Thoracic aorta (tissue), 2 donors: ENCODE measurements at regions not wholly inside any gene's neighbourhood (a gene's known extent, or its start where the extent isn't known, plus 50 kb on each side); places are given as distances from the start of the nearest gene placed in this dataset.
A peak's percentile ranks its signal among the peaks of the same experiment; 100 is the strongest.
"Not testable (repeated sequence)": the region's sequence is repeated elsewhere in the genome, so short reads cannot be mapped to it uniquely, and the experiment has no call there.

Experiments used
- ATAC-seq: fragments of 150-250 bp; one replicate; pipeline ENCODE4 v1.8.0; 2017; ENCODE audit warnings: low read depth; ENCODE audit not compliant: insufficient number of reproducible peaks, low FRiP score
- DNase-seq: peaks from one replicate; pipeline ENCODE4 v3.0.0-alpha.2; 2020; ENCODE audit warnings: low spot score
- H3K27ac ChIP-seq, 2 donors: fragments of 200-600 bp; sonication (generic); 1 replicate in 1 of 2; 2 replicates in 1 of 2; pipeline ENCODE4 v1.5.1; 2016; ENCODE audit warnings: mild to moderate bottlenecking in 2 of 2, moderate library complexity in 2 of 2
- H3K27me3 ChIP-seq: fragments of 200-600 bp; sonication (generic); replicated peaks from 2 replicates; pipeline ENCODE4 v1.6.0; 2016; ENCODE audit warnings: mild to moderate bottlenecking; ENCODE audit not compliant: insufficient read depth
- H3K36me3 ChIP-seq: fragments of 200-600 bp; sonication (generic); one replicate; pipeline ENCODE4 v1.5.1; 2016
- H3K4me1 ChIP-seq, 2 donors: fragments of 200-600 bp; sonication (generic); 1 replicate in 1 of 2; 2 replicates in 1 of 2; pipeline versions ENCODE4 v1.5.1 to v1.6.0; 2016; ENCODE audit warnings: low read depth in 2 of 2, mild to moderate bottlenecking in 1 of 2; ENCODE audit not compliant: control insufficient read depth in 1 of 2
- H3K4me3 ChIP-seq: fragments of 200-600 bp; sonication (generic); 2 replicates; pipeline ENCODE4 v1.5.1; 2016; ENCODE audit warnings: mild to moderate bottlenecking
- H3K9me3 ChIP-seq: fragments of 200-600 bp; sonication (generic); 2 replicates; pipeline ENCODE4 v1.5.1; 2016
- CTCF ChIP-seq: fragments of 200-600 bp; sonication (generic); IDR thresholded peaks from one replicate; pipeline ENCODE4 v1.5.1; 2019; ENCODE audit warnings: antibody characterized with exemption

- Histone ChIP-seq H3K9me3 (no peaks in the 10 kb centered on the region), H3K36me3 (peaks cover under 1% of the 10 kb centered on the region), H3K27ac (no peak overlapping the region), H3K4me3 (no peak overlapping the region), H3K27me3 (no peaks in the 10 kb centered on the region), H3K4me1 (no peaks in the 10 kb centered on the region)
- TF ChIP-seq CTCF = no peak
- ATAC-seq (no peak), DNase-seq (no peak)
These were observed 112.3 kb downstream of the MIAT start for GRCh38 chr22:26769663-26770062.

GRCh38 chr22:26770624-26771023 lies 113.2 kb downstream of the MIAT start:
- Histone ChIP-seq H3K4me1 (no peaks in the 10 kb centered on the region), H3K27ac (no peak overlapping the region), H3K36me3 (peaks cover 6% of the 10 kb centered on the region), H3K9me3 (no peaks in the 10 kb centered on the region), H3K27me3 (no peaks in the 10 kb centered on the region), H3K4me3 (no peak overlapping the region)
- no peak for TF ChIP-seq CTCF
- DNase-seq = no peak
- no peak for ATAC-seq

GRCh38 chr22:26773054-26773453 lies 115.7 kb downstream of the MIAT start:
- H3K27ac ChIP-seq, H3K9me3 ChIP-seq, H3K27me3 ChIP-seq, H3K36me3 ChIP-seq, DNase-seq, H3K4me3 ChIP-seq, ATAC-seq: not testable (repeated sequence)
- peaks cover 4 to 13% of the 10 kb centered on the region in 2 donors for H3K4me1 ChIP-seq

GRCh38 chr22:26775394-26775793 lies 118.0 kb downstream of the MIAT start:
- DNase-seq = no peak
- TF ChIP-seq CTCF = no peak
- Histone ChIP-seq H3K27me3 (no peaks in the 10 kb centered on the region), H3K27ac (no peak overlapping the region), H3K4me1 (peaks cover 7 to 26% of the 10 kb centered on the region in 2 donors), H3K36me3 (peaks cover 6% of the 10 kb centered on the region), H3K9me3 (no peaks in the 10 kb centered on the region), H3K4me3 (no peak overlapping the region)
- ATAC-seq = no peak

GRCh38 chr22:26777156-26777801 lies 119.9 kb downstream of the MIAT start:
- ATAC-seq (no peak), DNase-seq (no peak)
- H3K27ac ChIP-seq = no peak overlapping the region
- TF ChIP-seq CTCF = no peak
- peaks cover 7 to 26% of the 10 kb centered on the region in 2 donors for H3K4me1 ChIP-seq
- no peaks in the 10 kb centered on the region for H3K9me3 ChIP-seq
- peaks cover 6% of the 10 kb centered on the region for H3K36me3 ChIP-seq
- H3K4me3 ChIP-seq = no peak overlapping the region
- H3K27me3 ChIP-seq = no peaks in the 10 kb centered on the region

GRCh38 chr22:26778372-26778771 lies 121.0 kb downstream of the MIAT start:
- H3K4me3 ChIP-seq = no peak overlapping the region
- ATAC-seq = no peak
- peaks cover 7 to 26% of the 10 kb centered on the region in 2 donors for H3K4me1 ChIP-seq
- no peaks in the 10 kb centered on the region for H3K9me3 ChIP-seq
- DNase-seq = no peak
- peaks cover 8% of the 10 kb centered on the region for H3K36me3 ChIP-seq
- H3K27ac ChIP-seq = peak overlapping the region; percentile 24 to 45
- no peaks in the 10 kb centered on the region for H3K27me3 ChIP-seq
- no peak for TF ChIP-seq CTCF
